SK-N-SH (cell line): ENCODE measurements at regions not wholly inside any gene's neighbourhood (a gene's known extent, or its start where the extent isn't known, plus 50 kb on each side); places are given as distances from the start of the nearest gene placed in this dataset.

Experiments used
- CTCF ChIA-PET: fragments of 300-600, 350-600 bp; formaldehyde crosslinking; extraction: SDS; loops from one replicate; lab custom pipeline; 2021; lab: Yijun Ruan, JAX
- POLR2A ChIA-PET: fragments of 350-600 bp; sonication (Branson Sonifier 250); formaldehyde crosslinking; extraction: SDS; loops from one replicate; lab custom pipeline; 2020; ENCODE audit warnings: antibody characterized with exemption, inconsistent platforms; lab: Yijun Ruan, JAX
- DNase-seq: peaks from one replicate; pipeline ENCODE4 v3.0.0; 2012
- H2AFZ ChIP-seq: fragments of 200-600 bp; sonication (generic); 2 replicates; pipeline ENCODE4 v1.8.1; 2016; ENCODE audit warnings: antibody characterized with exemption, mild to moderate bottlenecking, low read depth
- H3F3A ChIP-seq: fragments of 200-600 bp; sonication (generic); replicated peaks from 2 replicates; pipeline ENCODE3; 2016; ENCODE audit warnings: antibody characterized with exemption, mild to moderate bottlenecking; ENCODE audit not compliant: insufficient read depth
- H3K27ac ChIP-seq, 2 experiments: fragments of 200-500 bp in 1 of 2; fragments of 200-600 bp in 1 of 2; sonication (Bioruptor generic) in 1 of 2; sonication (generic), shearing (Covaris generic) in 1 of 2; 2 replicates each; pipeline versions ENCODE4 v1.5.1 to v1.6.1; 2014 to 2016; ENCODE audit warnings: low read depth in 2 of 2, inconsistent platforms in 1 of 2, low read length in 1 of 2, mild to moderate bottlenecking in 1 of 2, mixed read lengths in 1 of 2
- H3K27me3 ChIP-seq: fragments of 200-600 bp; sonication (generic), shearing (Covaris generic); 2 replicates; pipeline ENCODE4 v1.6.1; 2016; ENCODE audit warnings: mixed run types; ENCODE audit not compliant: insufficient read depth
- H3K36me3 ChIP-seq, 2 experiments: fragments of 200-500 bp in 1 of 2; fragments of 200-600 bp in 1 of 2; sonication (Bioruptor generic) in 1 of 2; sonication (generic) in 1 of 2; replicated peaks in 1 of 2; 2 replicates each; pipeline versions ENCODE3 to v1.5.1; 2014 to 2016; ENCODE audit warnings: low read length in 1 of 2, mild to moderate bottlenecking in 1 of 2; ENCODE audit not compliant: insufficient read depth in 2 of 2, control insufficient read depth in 1 of 2
- H3K4me1 ChIP-seq, 2 experiments: fragments of 200-500 bp in 1 of 2; fragments of 200-600 bp in 1 of 2; sonication (Bioruptor generic) in 1 of 2; sonication (generic), shearing (Covaris generic) in 1 of 2; 2 replicates each; pipeline versions ENCODE4 v1.5.1 to v1.6.1; 2014 to 2016; ENCODE audit warnings: low read depth in 1 of 2, low read length in 1 of 2, mixed run types in 1 of 2; ENCODE audit not compliant: insufficient read depth in 2 of 2, control insufficient read depth in 1 of 2
- H3K4me2 ChIP-seq: fragments of 200-600 bp; sonication (generic), shearing (Covaris generic); 2 replicates; pipeline ENCODE4 v1.6.1; 2017; ENCODE audit warnings: mixed run types
- H3K4me3 ChIP-seq, 2 experiments: fragments of 200-500 bp in 1 of 2; fragments of 200-600 bp in 1 of 2; sonication (Bioruptor generic) in 1 of 2; sonication (generic), shearing (Covaris generic) in 1 of 2; 2 replicates each; pipeline versions ENCODE4 v1.5.1 to v1.8.1; 2014 to 2016; ENCODE audit warnings: low read depth in 2 of 2, inconsistent platforms in 1 of 2, low read length in 1 of 2, mild to moderate bottlenecking in 1 of 2, mixed read lengths in 1 of 2, moderate library complexity in 1 of 2
- H3K79me2 ChIP-seq: fragments of 200-600 bp; sonication (generic); 2 replicates; pipeline ENCODE4 v1.8.1; 2017; ENCODE audit warnings: mild to moderate bottlenecking; ENCODE audit not compliant: insufficient read depth
- H3K9ac ChIP-seq: fragments of 200-600 bp; sonication (generic); 2 replicates; pipeline ENCODE4 v1.6.1; 2017; ENCODE audit warnings: mixed run types
- H3K9me2 ChIP-seq: fragments of 200-600 bp; sonication (generic); 2 replicates; pipeline ENCODE4 v1.6.1; 2017; ENCODE audit warnings: mixed run types
- H3K9me3 ChIP-seq: fragments of 200-600 bp; sonication (generic); 2 replicates; pipeline ENCODE4 v1.6.1; 2017; ENCODE audit warnings: mixed run types, mild to moderate bottlenecking, moderate library complexity
- H4K20me1 ChIP-seq: fragments of 200-600 bp; sonication (generic); 2 replicates; pipeline ENCODE4 v1.6.1; 2017; ENCODE audit warnings: mild to moderate bottlenecking, mixed run types; ENCODE audit not compliant: insufficient read depth
- CHD2 ChIP-seq: fragments of 150-350 bp; IDR thresholded peaks from 2 replicates; pipeline ENCODE4 v1.6.1; 2018; ENCODE audit warnings: low read length; ENCODE audit not compliant: partially characterized antibody
- EP300 ChIP-seq, 2 experiments: IDR thresholded peaks; 2 replicates each; pipeline versions ENCODE4 v1.4.0 to v1.6.1; 2012; ENCODE audit warnings: borderline replicate concordance in 1 of 2, low read depth in 1 of 2, low read length in 1 of 2
- EZH2phosphoT487 ChIP-seq: fragments of 200-600 bp; sonication (generic); IDR thresholded peaks from 2 replicates; pipeline ENCODE4 v1.6.1; 2017; ENCODE audit warnings: low read depth, mixed run types, mild to moderate bottlenecking, antibody characterized with exemption, moderate library complexity, borderline replicate concordance
- FOXJ3 ChIP-seq: sonication (generic); formaldehyde crosslinking; IDR thresholded peaks from 2 replicates; pipeline ENCODE4 v1.5.1; 2020; ENCODE audit warnings: mild to moderate bottlenecking, missing genetic modification reagents
- IRF3 ChIP-seq: fragments of 150-350 bp; IDR thresholded peaks from 2 replicates; pipeline ENCODE4 v1.6.1; 2016; ENCODE audit warnings: mild to moderate bottlenecking, low read depth, low read length
- NFIC ChIP-seq: IDR thresholded peaks from 2 replicates; pipeline ENCODE4 v1.4.0; 2012; ENCODE audit warnings: borderline replicate concordance
- PBX3 ChIP-seq: IDR thresholded peaks from 2 replicates; pipeline ENCODE4; 2012
- POLR2AphosphoS5 ChIP-seq: IDR thresholded peaks from 2 replicates; pipeline ENCODE4 v1.6.1; 2012; ENCODE audit warnings: low read depth, low read length
- RAD21 ChIP-seq: IDR thresholded peaks from 2 replicates; pipeline ENCODE4 v1.6.1; 2012; ENCODE audit warnings: mild to moderate bottlenecking, low read length
- REST ChIP-seq: IDR thresholded peaks from 2 replicates; pipeline ENCODE4 v1.6.1; 2012; ENCODE audit warnings: mild to moderate bottlenecking, low read depth, low read length, moderate library complexity
- RFX5 ChIP-seq: IDR thresholded peaks from 2 replicates; pipeline ENCODE4 v1.6.1; 2012; ENCODE audit warnings: mild to moderate bottlenecking, improper control_type of control experiment, low read length
- RXRA ChIP-seq: IDR thresholded peaks from 2 replicates; pipeline ENCODE4 v1.4.0; 2012; ENCODE audit warnings: low read depth, mild to moderate bottlenecking, borderline replicate concordance
- USF2 ChIP-seq: fragments of 150-350 bp; IDR thresholded peaks from 2 replicates; pipeline ENCODE4 v1.6.1; 2017; ENCODE audit warnings: antibody characterized with exemption, low read length, low read depth, borderline replicate concordance
- WGBS: methylation state at CpG from one replicate; pipeline ENCODE4 v1.1.6; 2017; ENCODE audit warnings: low lambda C conversion rate; 5-methylcytosine and 5-hydroxymethylcytosine counted together

GRCh38 chr1:5500541-5500940 is 491.7 kb downstream of the NPHP4 start:
- H4K20me1 ChIP-seq: no peaks in the 10 kb centered on the region
- no peaks in the 10 kb centered on the region for H3K79me2 ChIP-seq
- H3F3A ChIP-seq: no peaks in the 10 kb centered on the region
- TF ChIP-seq EZH2phosphoT487 (no peak), NFIC (no peak), IRF3 (no peak), PBX3 (no peak), EP300 (IDR thresholded peaks at IDR 0.05; ENCODE audit: borderline replicate concordance in 1 of 2, low read depth in 1 of 2, low read length in 1 of 2) (no peak), CHD2 (no peak), POLR2AphosphoS5 (no peak), FOXJ3 (CRISPR knock-in tag) (no peak), RAD21 (no peak), RFX5 (no peak), USF2 (no peak), REST (no peak), RXRA (no peak)
- TF ChIP-seq, all 33 proteins: peak for 0
- no peak overlapping the region for H3K9ac ChIP-seq
- H2AFZ ChIP-seq: no peak overlapping the region
- H3K27me3 ChIP-seq: no peaks in the 10 kb centered on the region
- WGBS: 84% methylated on average over 20 of the region's 20 CpGs
- CTCF ChIA-PET: interaction anchor here (1.1 to 2.5 kb wide), 4 partner anchors 9 to 844 kb away, joined by 3 to 19 read pairs (median 6); no protein-coding TSS in a partner anchor
- no peaks in the 10 kb centered on the region for H3K9me2 ChIP-seq
- no peak overlapping the region for H3K27ac ChIP-seq
- H3K4me3 ChIP-seq: no peak overlapping the region
- H3K9me3 ChIP-seq: no peaks in the 10 kb centered on the region
- POLR2A ChIA-PET: no interaction called here
- no peaks in the 10 kb centered on the region for H3K36me3 ChIP-seq
- no peak overlapping the region for H3K4me2 ChIP-seq
- H3K4me1 ChIP-seq: peaks cover 0 to 43% of the 10 kb centered on the region in 2 experiments; a peak in 1 of 4 replicates
- DNase-seq: no peak
